SU-DHL-6 (cell line): ENCODE measurements at regions not wholly inside any gene's neighbourhood (a gene's known extent, or its start where the extent isn't known, plus 50 kb on each side); places are given as distances from the start of the nearest gene placed in this dataset.
A peak's percentile ranks its signal among the peaks of the same experiment; 100 is the strongest.

Experiments
- H2AFZ ChIP-seq: fragments of 200-600 bp; sonication (generic); 2 replicates; pipeline ENCODE4 v1.6.1; 2014; ENCODE audit warnings: low read depth, mild to moderate bottlenecking, moderate library complexity, mixed read lengths, antibody characterized with exemption, low read length; ENCODE audit not compliant: severe bottlenecking
- H3F3A ChIP-seq: fragments of 200-600 bp; shearing (Covaris generic); 2 replicates; pipeline ENCODE4 v1.6.0; 2016; ENCODE audit warnings: antibody characterized with exemption, mild to moderate bottlenecking; ENCODE audit not compliant: insufficient read depth
- H3K27ac ChIP-seq: fragments of 200-600 bp; sonication (generic); 2 replicates; pipeline ENCODE4 v1.5.1; 2016; ENCODE audit warnings: low read depth, mild to moderate bottlenecking, low read length, moderate library complexity, mixed read lengths
- H3K27me3 ChIP-seq: fragments of 200-600 bp; sonication (generic), shearing (Covaris generic); 2 replicates; pipeline ENCODE4 v1.6.0; 2014; ENCODE audit warnings: mild to moderate bottlenecking, low read length
- H3K36me3 ChIP-seq: fragments of 200-600 bp; sonication (generic); 2 replicates; pipeline ENCODE4 v1.6.1; 2014; ENCODE audit warnings: mild to moderate bottlenecking, low read length, mixed read lengths
- H3K4me2 ChIP-seq: fragments of 300-600, 200-600 bp; shearing (Covaris generic), sonication (generic); 2 replicates; pipeline ENCODE4 v1.6.0; 2014; ENCODE audit warnings: low read length, low read depth, mild to moderate bottlenecking; ENCODE audit not compliant: poor library complexity, severe bottlenecking
- H3K4me3 ChIP-seq: fragments of 200-600 bp; sonication (generic); 2 replicates; pipeline ENCODE4 v1.5.1; 2014; ENCODE audit warnings: antibody characterized with exemption, low read length, mild to moderate bottlenecking, mixed read lengths; ENCODE audit not compliant: insufficient read depth, poor library complexity, severe bottlenecking
- H3K79me2 ChIP-seq: fragments of 200-600 bp; sonication (generic); 2 replicates; pipeline ENCODE4 v1.6.1; 2014; ENCODE audit warnings: mild to moderate bottlenecking, low read length, moderate library complexity; ENCODE audit not compliant: insufficient read depth
- H3K9ac ChIP-seq: fragments of 200-600 bp; sonication (generic); 2 replicates; pipeline ENCODE4 v1.7.0; 2014; ENCODE audit warnings: mild to moderate bottlenecking, low read length
- H3K9me2 ChIP-seq: fragments of 200-600 bp; sonication (generic); replicated peaks from 2 replicates; pipeline ENCODE4 v1.6.1; 2014; ENCODE audit warnings: low read length; ENCODE audit not compliant: insufficient read depth
- H3K9me3 ChIP-seq: fragments of 200-600 bp; sonication (generic); 2 replicates; pipeline ENCODE4 v1.6.1; 2014; ENCODE audit warnings: low read length, mixed read lengths; ENCODE audit not compliant: insufficient read depth
- H4K20me1 ChIP-seq: fragments of 200-600 bp; sonication (generic); 2 replicates; pipeline ENCODE4 v1.6.1; 2014; ENCODE audit warnings: low read depth, mild to moderate bottlenecking, antibody characterized with exemption, low read length, moderate library complexity, mixed read lengths
- CTCF ChIP-seq: fragments of 200-600 bp; sonication (generic); IDR thresholded peaks from one replicate; pipeline ENCODE4 v1.5.1; 2017; ENCODE audit warnings: antibody characterized with exemption, mild to moderate bottlenecking, low read length, moderate library complexity; ENCODE audit not compliant: insufficient read depth, poor library complexity, severe bottlenecking
- EZH2phosphoT487 ChIP-seq: fragments of 200-600 bp; sonication (generic), shearing (Covaris generic); conservative IDR thresholded peaks from 2 replicates; pipeline ENCODE4 v1.6.1; 2018; ENCODE audit warnings: mild to moderate bottlenecking, antibody characterized with exemption, low read length, moderate library complexity, mixed read lengths

- no peaks in the 10 kb centered on the region for H4K20me1 ChIP-seq
- no peak overlapping the region for H3K4me3 ChIP-seq
- no peaks in the 10 kb centered on the region for H3K79me2 ChIP-seq
- H2AFZ ChIP-seq = no peak overlapping the region
- no peak overlapping the region for H3K4me2 ChIP-seq
- H3K9me2 ChIP-seq = no peaks in the 10 kb centered on the region
- no peaks in the 10 kb centered on the region; the same call in 1 of the 2 replicates for H3K36me3 ChIP-seq
- 0 out of 2 replicates have a peak, but pooled peaks cover 7% of the 10 kb centered on the region for H3K9me3 ChIP-seq
- H3F3A ChIP-seq = no peaks in the 10 kb centered on the region
- H3K9ac ChIP-seq = no peak overlapping the region
- no peak for TF ChIP-seq CTCF
- no peak for TF ChIP-seq EZH2phosphoT487
- H3K27me3 ChIP-seq = no peaks in the 10 kb centered on the region
- H3K27ac ChIP-seq = no peak overlapping the region
These were observed 488.3 kb downstream of the CDH2 start for GRCh38 chr18:27688581-27688980.

GRCh38 chr18:27687351-27687979 lies 489.5 kb downstream of the CDH2 start:
- Histone ChIP-seq H2AFZ (no peak overlapping the region), H3F3A (no peaks in the 10 kb centered on the region), H3K9me2 (no peaks in the 10 kb centered on the region), H3K36me3 (no peaks in the 10 kb centered on the region; the same call in 1 of the 2 replicates), H3K9ac (no peak overlapping the region), H3K27me3 (no peaks in the 10 kb centered on the region), H3K27ac (no peak overlapping the region), H4K20me1 (no peaks in the 10 kb centered on the region), H3K9me3 (0 out of 2 replicates have a peak, but pooled peaks cover 7% of the 10 kb centered on the region), H3K79me2 (no peaks in the 10 kb centered on the region), H3K4me2 (no peak overlapping the region), H3K4me3 (no peak overlapping the region)
- TF ChIP-seq CTCF = no peak
- no peak for TF ChIP-seq EZH2phosphoT487

- no peak for TF ChIP-seq EZH2phosphoT487
- TF ChIP-seq CTCF = peak; percentile 86
- H3K27ac ChIP-seq = no peak overlapping the region
- no peak overlapping the region for H3K4me2 ChIP-seq
- H3K9me3 ChIP-seq = 0 out of 2 replicates have a peak, but pooled peaks cover 7% of the 10 kb centered on the region
- H3K36me3 ChIP-seq = no peaks in the 10 kb centered on the region; the same call in 1 of the 2 replicates
- H4K20me1 ChIP-seq = no peaks in the 10 kb centered on the region
- no peaks in the 10 kb centered on the region for H3F3A ChIP-seq
- no peaks in the 10 kb centered on the region for H3K79me2 ChIP-seq
- H3K9me2 ChIP-seq = no peaks in the 10 kb centered on the region
- no peak overlapping the region for H2AFZ ChIP-seq
- no peak overlapping the region for H3K4me3 ChIP-seq
- H3K9ac ChIP-seq = no peak overlapping the region
- no peaks in the 10 kb centered on the region for H3K27me3 ChIP-seq
These were observed 491.0 kb downstream of the CDH2 start for GRCh38 chr18:27685807-27686412.
